ENCODE measurements at regions not wholly inside any gene's neighbourhood (a gene's known extent, or its start where the extent isn't known, plus 50 kb on each side); places are given as distances from the start of the nearest gene placed in this dataset.
A peak's percentile ranks its signal among the peaks of the same experiment; 100 is the strongest.

DNA sequence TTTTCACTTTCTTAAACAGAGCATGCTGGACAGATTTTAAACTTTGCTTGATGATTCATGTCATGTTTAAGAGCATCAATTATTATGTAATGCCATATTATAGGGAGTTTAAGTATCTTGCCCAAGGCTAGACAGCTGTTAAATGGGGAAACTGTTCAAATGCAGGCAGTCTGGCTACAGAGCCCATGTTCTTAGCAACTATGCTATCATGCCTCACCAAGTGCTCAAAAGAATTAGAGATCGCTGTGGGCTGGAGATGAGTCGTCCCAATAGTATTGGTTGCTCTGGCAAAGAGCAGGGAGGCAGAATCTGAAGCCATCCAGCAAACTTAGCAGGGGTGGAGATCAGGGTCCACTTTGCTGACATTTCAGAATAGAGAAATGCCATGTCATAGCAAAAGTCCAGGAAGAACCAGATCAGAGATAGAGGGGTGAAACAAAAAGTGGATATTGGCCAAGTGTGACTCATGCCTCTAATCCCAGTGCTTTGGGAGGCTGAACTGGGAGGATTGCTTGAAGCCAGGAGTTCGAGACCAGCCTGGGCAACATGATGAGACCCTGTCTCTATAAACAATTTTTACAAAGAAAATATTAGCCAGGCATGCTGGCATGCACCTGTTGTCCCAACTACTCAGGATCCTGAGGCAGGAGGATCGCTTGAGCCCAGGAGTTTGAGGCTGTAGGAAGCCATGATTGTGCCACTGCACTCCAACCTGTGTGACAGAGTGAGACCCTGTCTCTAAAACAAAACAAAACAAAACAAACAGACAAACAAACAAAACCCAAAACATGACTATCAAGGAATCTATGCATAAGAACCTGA, 57.8 kb downstream of the BAMBI start (continued):
- TF ChIP-seq, protein P1, sequence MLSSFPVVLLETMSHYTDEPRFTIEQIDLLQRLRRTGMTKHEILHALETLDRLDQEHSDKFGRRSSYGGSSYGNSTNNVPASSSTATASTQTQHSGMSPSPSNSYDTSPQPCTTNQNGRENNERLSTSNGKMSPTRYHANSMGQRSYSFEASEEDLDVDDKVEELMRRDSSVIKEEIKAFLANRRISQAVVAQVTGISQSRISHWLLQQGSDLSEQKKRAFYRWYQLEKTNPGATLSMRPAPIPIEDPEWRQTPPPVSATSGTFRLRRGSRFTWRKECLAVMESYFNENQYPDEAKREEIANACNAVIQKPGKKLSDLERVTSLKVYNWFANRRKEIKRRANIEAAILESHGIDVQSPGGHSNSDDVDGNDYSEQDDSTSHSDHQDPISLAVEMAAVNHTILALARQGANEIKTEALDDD (IDR thresholded peaks at IDR 0.05): peak; percentile 55; the same call in 1 of the 2 replicates
- TF ChIP-seq TAF9B (IDR thresholded peaks at IDR 0.05; ENCODE audit: partially characterized antibody) (peak; percentile 76), ZBTB17 (CRISPR knock-in tag; IDR thresholded peaks at IDR 0.05) (no peak), ZNF830 (CRISPR knock-in tag; IDR thresholded peaks at IDR 0.05) (no peak), ZNF79 (CRISPR knock-in tag; IDR thresholded peaks at IDR 0.05; ENCODE audit: low read depth) (no peak), ETV6 (IDR thresholded peaks at IDR 0.05; ENCODE audit: borderline replicate concordance in 1 of 2, low read depth in 2 of 2, low read length in 1 of 2) (no peak), ETV6 (CRISPR knock-in tag; IDR thresholded peaks at IDR 0.05; ENCODE audit: borderline replicate concordance) (no peak), SOX6 (IDR thresholded peaks at IDR 0.05) (peak; percentile 73), ZNF695 (CRISPR knock-in tag; IDR thresholded peaks at IDR 0.05) (no peak), TEAD4 (IDR thresholded peaks at IDR 0.05; ENCODE audit: low read length) (peak; percentile 61), TEAD4 (CRISPR knock-in tag; IDR thresholded peaks at IDR 0.05; ENCODE audit: borderline replicate concordance) (no peak), KLF16 (IDR thresholded peaks at IDR 0.05) (no peak)
- TF ChIP-seq, protein P2, sequence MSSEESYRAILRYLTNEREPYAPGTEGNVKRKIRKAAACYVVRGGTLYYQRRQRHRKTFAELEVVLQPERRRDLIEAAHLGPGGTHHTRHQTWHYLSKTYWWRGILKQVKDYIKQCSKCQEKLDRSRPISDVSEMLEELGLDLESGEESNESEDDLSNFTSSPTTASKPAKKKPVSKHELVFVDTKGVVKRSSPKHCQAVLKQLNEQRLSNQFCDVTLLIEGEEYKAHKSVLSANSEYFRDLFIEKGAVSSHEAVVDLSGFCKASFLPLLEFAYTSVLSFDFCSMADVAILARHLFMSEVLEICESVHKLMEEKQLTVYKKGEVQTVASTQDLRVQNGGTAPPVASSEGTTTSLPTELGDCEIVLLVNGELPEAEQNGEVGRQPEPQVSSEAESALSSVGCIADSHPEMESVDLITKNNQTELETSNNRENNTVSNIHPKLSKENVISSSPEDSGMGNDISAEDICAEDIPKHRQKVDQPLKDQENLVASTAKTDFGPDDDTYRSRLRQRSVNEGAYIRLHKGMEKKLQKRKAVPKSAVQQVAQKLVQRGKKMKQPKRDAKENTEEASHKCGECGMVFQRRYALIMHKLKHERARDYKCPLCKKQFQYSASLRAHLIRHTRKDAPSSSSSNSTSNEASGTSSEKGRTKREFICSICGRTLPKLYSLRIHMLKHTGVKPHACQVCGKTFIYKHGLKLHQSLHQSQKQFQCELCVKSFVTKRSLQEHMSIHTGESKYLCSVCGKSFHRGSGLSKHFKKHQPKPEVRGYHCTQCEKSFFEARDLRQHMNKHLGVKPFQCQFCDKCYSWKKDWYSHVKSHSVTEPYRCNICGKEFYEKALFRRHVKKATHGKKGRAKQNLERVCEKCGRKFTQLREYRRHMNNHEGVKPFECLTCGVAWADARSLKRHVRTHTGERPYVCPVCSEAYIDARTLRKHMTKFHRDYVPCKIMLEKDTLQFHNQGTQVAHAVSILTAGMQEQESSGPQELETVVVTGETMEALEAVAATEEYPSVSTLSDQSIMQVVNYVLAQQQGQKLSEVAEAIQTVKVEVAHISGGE (CRISPR knock-in tag; IDR thresholded peaks at IDR 0.05): no peak
- TF ChIP-seq, protein P3, sequence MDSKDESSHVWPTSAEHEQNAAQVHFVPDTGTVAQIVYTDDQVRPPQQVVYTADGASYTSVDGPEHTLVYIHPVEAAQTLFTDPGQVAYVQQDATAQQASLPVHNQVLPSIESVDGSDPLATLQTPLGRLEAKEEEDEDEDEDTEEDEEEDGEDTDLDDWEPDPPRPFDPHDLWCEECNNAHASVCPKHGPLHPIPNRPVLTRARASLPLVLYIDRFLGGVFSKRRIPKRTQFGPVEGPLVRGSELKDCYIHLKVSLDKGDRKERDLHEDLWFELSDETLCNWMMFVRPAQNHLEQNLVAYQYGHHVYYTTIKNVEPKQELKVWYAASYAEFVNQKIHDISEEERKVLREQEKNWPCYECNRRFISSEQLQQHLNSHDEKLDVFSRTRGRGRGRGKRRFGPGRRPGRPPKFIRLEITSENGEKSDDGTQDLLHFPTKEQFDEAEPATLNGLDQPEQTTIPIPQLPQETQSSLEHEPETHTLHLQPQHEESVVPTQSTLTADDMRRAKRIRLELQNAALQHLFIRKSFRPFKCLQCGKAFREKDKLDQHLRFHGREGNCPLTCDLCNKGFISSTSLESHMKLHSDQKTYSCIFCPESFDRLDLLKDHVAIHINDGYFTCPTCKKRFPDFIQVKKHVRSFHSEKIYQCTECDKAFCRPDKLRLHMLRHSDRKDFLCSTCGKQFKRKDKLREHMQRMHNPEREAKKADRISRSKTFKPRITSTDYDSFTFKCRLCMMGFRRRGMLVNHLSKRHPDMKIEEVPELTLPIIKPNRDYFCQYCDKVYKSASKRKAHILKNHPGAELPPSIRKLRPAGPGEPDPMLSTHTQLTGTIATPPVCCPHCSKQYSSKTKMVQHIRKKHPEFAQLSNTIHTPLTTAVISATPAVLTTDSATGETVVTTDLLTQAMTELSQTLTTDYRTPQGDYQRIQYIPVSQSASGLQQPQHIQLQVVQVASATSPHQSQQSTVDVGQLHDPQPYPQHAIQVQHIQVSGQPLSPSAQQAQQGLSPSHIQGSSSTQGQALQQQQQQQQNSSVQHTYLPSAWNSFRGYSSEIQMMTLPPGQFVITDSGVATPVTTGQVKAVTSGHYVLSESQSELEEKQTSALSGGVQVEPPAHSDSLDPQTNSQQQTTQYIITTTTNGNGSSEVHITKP (IDR thresholded peaks at IDR 0.05; ENCODE audit: partially characterized antibody): peak; percentile 71
- TF ChIP-seq, protein P4, sequence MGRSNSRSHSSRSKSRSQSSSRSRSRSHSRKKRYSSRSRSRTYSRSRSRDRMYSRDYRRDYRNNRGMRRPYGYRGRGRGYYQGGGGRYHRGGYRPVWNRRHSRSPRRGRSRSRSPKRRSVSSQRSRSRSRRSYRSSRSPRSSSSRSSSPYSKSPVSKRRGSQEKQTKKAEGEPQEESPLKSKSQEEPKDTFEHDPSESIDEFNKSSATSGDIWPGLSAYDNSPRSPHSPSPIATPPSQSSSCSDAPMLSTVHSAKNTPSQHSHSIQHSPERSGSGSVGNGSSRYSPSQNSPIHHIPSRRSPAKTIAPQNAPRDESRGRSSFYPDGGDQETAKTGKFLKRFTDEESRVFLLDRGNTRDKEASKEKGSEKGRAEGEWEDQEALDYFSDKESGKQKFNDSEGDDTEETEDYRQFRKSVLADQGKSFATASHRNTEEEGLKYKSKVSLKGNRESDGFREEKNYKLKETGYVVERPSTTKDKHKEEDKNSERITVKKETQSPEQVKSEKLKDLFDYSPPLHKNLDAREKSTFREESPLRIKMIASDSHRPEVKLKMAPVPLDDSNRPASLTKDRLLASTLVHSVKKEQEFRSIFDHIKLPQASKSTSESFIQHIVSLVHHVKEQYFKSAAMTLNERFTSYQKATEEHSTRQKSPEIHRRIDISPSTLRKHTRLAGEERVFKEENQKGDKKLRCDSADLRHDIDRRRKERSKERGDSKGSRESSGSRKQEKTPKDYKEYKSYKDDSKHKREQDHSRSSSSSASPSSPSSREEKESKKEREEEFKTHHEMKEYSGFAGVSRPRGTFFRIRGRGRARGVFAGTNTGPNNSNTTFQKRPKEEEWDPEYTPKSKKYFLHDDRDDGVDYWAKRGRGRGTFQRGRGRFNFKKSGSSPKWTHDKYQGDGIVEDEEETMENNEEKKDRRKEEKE (IDR thresholded peaks at IDR 0.05; ENCODE audit: borderline replicate concordance in 1 of 2, control insufficient read depth in 1 of 2, low read depth in 2 of 2, low read length in 1 of 2): 0 out of 4 replicates have a peak, but pooled peaks of 1 of the 2 experiments have one; percentile 16
